Transverse colon (tissue), 4 donors: ENCODE measurements at regions not wholly inside any gene's neighbourhood (a gene's known extent, or its start where the extent isn't known, plus 50 kb on each side); places are given as distances from the start of the nearest gene placed in this dataset.

ENCODE experiments used
- DNase-seq: peaks from one replicate; pipeline ENCODE4 v3.0.0-alpha.2; 2019
- H3K27ac ChIP-seq, 4 donors: fragments of 200-600 bp; sonication (generic); 2 replicates each; pipeline ENCODE4 v1.5.1; 2016 to 2018; ENCODE audit warnings: inconsistent platforms in 4 of 4
- H3K27me3 ChIP-seq: fragments of 200-600 bp; sonication (generic); 2 replicates; pipeline ENCODE4 v1.5.1; 2017; ENCODE audit warnings: inconsistent platforms
- H3K36me3 ChIP-seq, 4 donors: fragments of 200-600 bp; sonication (generic); 2 replicates each; pipeline ENCODE4 v1.5.1; 2017 to 2019; ENCODE audit warnings: inconsistent platforms in 4 of 4
- H3K4me1 ChIP-seq, 4 donors: fragments of 200-600 bp; sonication (generic); 2 replicates each; pipeline ENCODE4 v1.5.1; 2017 to 2020; ENCODE audit warnings: inconsistent platforms in 4 of 4
- H3K4me3 ChIP-seq, 4 donors: fragments of 200-600 bp; sonication (generic); 1 replicate in 1 of 4; 2 replicates in 3 of 4; pipeline versions ENCODE4 v1.5.1 to v1.6.1; 2017 to 2019; ENCODE audit warnings: inconsistent platforms in 4 of 4
- H3K9me3 ChIP-seq, 2 donors: fragments of 200-600 bp; sonication (generic); 2 replicates each; pipeline ENCODE4 v1.5.1; 2017 to 2019; ENCODE audit warnings: inconsistent platforms in 2 of 2
- CTCF ChIP-seq, 5 experiments: fragments of 200-600 bp in 3 of 5; fragments of 450-650 bp in 2 of 5; sonication (generic) in 3 of 5; IDR thresholded peaks; 1 replicate in 2 of 5; 2 replicates in 3 of 5; pipeline ENCODE4 v1.5.1; 2016 to 2017; ENCODE audit warnings: antibody characterized with exemption in 5 of 5, inconsistent platforms in 3 of 5, mild to moderate bottlenecking in 2 of 5, moderate library complexity in 1 of 5
- EP300 ChIP-seq: sonication (generic); formaldehyde crosslinking; IDR thresholded peaks from one replicate; pipeline ENCODE4 v1.6.1; 2017; ENCODE audit warnings: antibody characterized with exemption, low read depth
- POLR2A ChIP-seq: fragments of 450-650 bp; IDR thresholded peaks from one replicate; pipeline ENCODE4 v1.6.1; 2016; ENCODE audit warnings: antibody characterized with exemption, mild to moderate bottlenecking, moderate library complexity
- POLR2AphosphoS5 ChIP-seq, 3 donors: sonication (generic); formaldehyde crosslinking; IDR thresholded peaks; one replicate each; pipeline ENCODE4 v1.6.1; 2016; ENCODE audit warnings: antibody characterized with exemption in 3 of 3
- WGBS, 2 donors: methylation state at CpG; one replicate each; pipeline ENCODE4 v1.1.5; 2018; ENCODE audit warnings: low coverage in 1 of 2; 5-methylcytosine and 5-hydroxymethylcytosine counted together
- in situ Hi-C, 4 donors: fragments of 200-750 bp; cut with MboI; loops; one replicate each; pipeline versions ENCODE4 v1.15.0 to v1.15.1; 2017; ENCODE audit warnings: low sequenced_read_pairs in 3 of 4, low pct_ligation_motif_present in 1 of 4, low pct_unique_long_range_greater_than_20kb in 1 of 4
- intact Hi-C: fragments of 100-400 bp; cut with DNase I; formaldehyde crosslinking; loops from one replicate; pipeline ENCODE4 v1.15.1; 2023; ENCODE audit warnings: low total_unique reads

- Histone ChIP-seq H3K9me3 (no peaks in the 10 kb centered on the region), H3K4me3 (no peak overlapping the region), H3K4me1 (no peaks in the 10 kb centered on the region), H3K36me3 (no peaks in the 10 kb centered on the region), H3K27ac (no peak overlapping the region), H3K27me3 (no peaks in the 10 kb centered on the region)
- WGBS, 2 donors, result 82 to 100% methylated on average over 2 to 5 of the region's 5 CpGs
- intact Hi-C loops (no loop called here), in situ Hi-C loops (no loop called here)
- DNase-seq, result no peak
- no peak for TF ChIP-seq POLR2A
- TF ChIP-seq CTCF (IDR thresholded peaks at IDR 0.05), result no peak
- TF ChIP-seq POLR2AphosphoS5 (IDR thresholded peaks at IDR 0.05), result no peak
- TF ChIP-seq EP300, result no peak
Measured at GRCh38 chrX:121128925-121129877, 81.8 kb downstream of the GLUD2 start.

GRCh38 chrX:121132675-121133074 lies 85.3 kb downstream of the GLUD2 start:
- Histone ChIP-seq H3K27me3 (no peaks in the 10 kb centered on the region), H3K4me1 (no peaks in the 10 kb centered on the region), H3K36me3 (no peaks in the 10 kb centered on the region), H3K4me3 (no peak overlapping the region), H3K27ac (no peak overlapping the region), H3K9me3 (no peaks in the 10 kb centered on the region)
- no peak for TF ChIP-seq CTCF (IDR thresholded peaks at IDR 0.05)
- TF ChIP-seq POLR2A, result no peak
- TF ChIP-seq POLR2AphosphoS5 (IDR thresholded peaks at IDR 0.05), result no peak
- TF ChIP-seq EP300, result no peak
- in situ Hi-C loops (no loop called here), intact Hi-C loops (no loop called here)
- DNase-seq, result no peak
- 55% methylated on average over 6 of the region's 6 CpGs; no CpG with 5 or more reads in 1 of the 2 donors for WGBS, 2 donors

- in situ Hi-C loops, result no loop called here
- intact Hi-C loops, result no loop called here
- 71 to 83% methylated on average over 1 to 8 of the region's 8 CpGs for WGBS, 2 donors
Measured at GRCh38 chrX:121135488-121136207, 88.2 kb downstream of the GLUD2 start.

More at GRCh38 chrX:121135488-121136207, 88.2 kb downstream of the GLUD2 start:
- Histone ChIP-seq H3K27ac (no peak overlapping the region), H3K27me3 (no peaks in the 10 kb centered on the region), H3K36me3 (no peaks in the 10 kb centered on the region), H3K4me1 (no peaks in the 10 kb centered on the region), H3K4me3 (no peak overlapping the region), H3K9me3 (no peaks in the 10 kb centered on the region)
- DNase-seq, result no peak
- TF ChIP-seq EP300 (no peak), POLR2A (no peak), POLR2AphosphoS5 (IDR thresholded peaks at IDR 0.05) (no peak), CTCF (IDR thresholded peaks at IDR 0.05) (no peak)
